ENCODE measurements at regions not wholly inside any gene's neighbourhood (a gene's known extent, or its start where the extent isn't known, plus 50 kb on each side); places are given as distances from the start of the nearest gene placed in this dataset.

DNA sequence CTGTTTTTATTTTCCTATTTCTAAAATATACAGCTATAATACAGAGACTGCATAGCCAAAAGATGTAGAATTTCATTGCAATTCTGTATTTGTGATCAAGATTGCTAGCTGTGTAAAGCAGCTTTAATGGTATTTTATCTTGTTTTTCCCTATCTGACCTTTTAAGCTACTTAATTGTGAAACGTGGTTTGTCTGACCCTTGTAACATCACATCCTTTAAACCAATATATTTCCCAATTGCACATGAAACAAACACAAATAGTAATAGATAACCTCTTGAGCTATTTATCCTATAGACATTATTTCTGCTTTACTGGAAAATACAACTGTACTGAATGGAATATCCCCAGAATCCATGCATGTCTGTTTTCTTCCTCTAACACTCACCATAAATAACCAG, 112.2 kb upstream of the PLPPR4 start:
- no peak overlapping the region for H3K4me3 ChIP-seq
- no peaks in the 10 kb centered on the region for H3K4me1 ChIP-seq
- no peak for TF ChIP-seq NR3C1 (IDR thresholded peaks at IDR 0.05)
- TF ChIP-seq HMGXB4 (CRISPR knock-in tag; IDR thresholded peaks at IDR 0.05; ENCODE audit: borderline replicate concordance) = no peak
- TF ChIP-seq JUNB (IDR thresholded peaks at IDR 0.05) = no peak
- no peak for TF ChIP-seq E2F6 (IDR thresholded peaks at IDR 0.05; ENCODE audit: borderline replicate concordance, low read depth)
- TF ChIP-seq FOSL2 (IDR thresholded peaks at IDR 0.05) = no peak
- TF ChIP-seq FOSL2 (CRISPR knock-in tag; IDR thresholded peaks at IDR 0.05) = no peak
- TF ChIP-seq HEYL (CRISPR knock-in tag; IDR thresholded peaks at IDR 0.05) = no peak
- CTCF ChIA-PET = no interaction called here
- FAIRE-seq (no peak), DNase-seq (ENCODE audit: low read depth in 1 of 2, low spot score in 1 of 2) (no peak), ATAC-seq (no peak)
- no peak overlapping the region for H3K4me2 ChIP-seq
- POLR2A ChIA-PET = no interaction called here
- 0% methylated on average over 1 of the region's 1 CpG for WGBS (ENCODE audit: missing lambda C conversion rate)
- H3K27ac ChIP-seq = no peak overlapping the region
- no peaks in the 10 kb centered on the region for H3K9me3 ChIP-seq

DNA sequence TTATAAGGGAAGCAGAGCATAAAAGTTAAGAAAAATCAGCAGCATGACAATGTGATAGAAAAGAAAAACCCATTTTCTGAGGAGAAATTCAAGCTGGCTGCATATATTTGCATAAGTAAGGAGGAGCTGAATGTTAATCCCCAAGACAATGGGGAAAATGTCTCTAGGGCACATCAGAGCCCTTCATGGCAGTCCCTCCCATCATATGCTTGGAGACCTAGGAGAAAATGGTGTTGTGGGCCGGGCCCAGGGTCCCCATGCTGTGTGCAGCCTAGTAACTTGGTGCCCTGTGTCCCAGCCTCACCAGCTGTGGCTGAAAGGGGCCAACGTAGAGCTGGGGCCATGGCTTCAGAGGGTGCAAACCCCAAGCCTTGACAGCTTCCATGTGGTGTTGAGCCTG, 100.6 kb upstream of the PLPPR4 start:
- Histone ChIP-seq H3K4me3 (no peak overlapping the region), H3K4me1 (no peaks in the 10 kb centered on the region), H3K4me2 (no peak overlapping the region), H3K27ac (no peak overlapping the region), H3K9me3 (no peaks in the 10 kb centered on the region)
- FAIRE-seq (no peak), ATAC-seq (no peak), DNase-seq (ENCODE audit: low read depth in 1 of 2, low spot score in 1 of 2) (no peak)
- TF ChIP-seq ZNF302 (CRISPR knock-in tag; IDR thresholded peaks at IDR 0.05) (no peak), SREBF2 (IDR thresholded peaks at IDR 0.05) (no peak), JUNB (IDR thresholded peaks at IDR 0.05) (no peak), FOXS1 (CRISPR knock-in tag; IDR thresholded peaks at IDR 0.05) (no peak), RCOR1 (IDR thresholded peaks at IDR 0.05; ENCODE audit: low read depth, low read length) (no peak), ZC3H11A (IDR thresholded peaks at IDR 0.05) (no peak), POLR2A (IDR thresholded peaks at IDR 0.05; ENCODE audit: low read length) (no peak), GATA3 (IDR thresholded peaks at IDR 0.05; ENCODE audit: borderline replicate concordance) (no peak), KDM5A (IDR thresholded peaks at IDR 0.05) (no peak), NPAS2 (CRISPR knock-in tag; IDR thresholded peaks at IDR 0.05; ENCODE audit: borderline replicate concordance) (no peak), ESRRA (IDR thresholded peaks at IDR 0.05; ENCODE audit: borderline replicate concordance, low read length) (no peak), E2F6 (IDR thresholded peaks at IDR 0.05; ENCODE audit: borderline replicate concordance, low read depth) (no peak), HDAC2 (IDR thresholded peaks at IDR 0.05) (no peak), PBX3 (IDR thresholded peaks at IDR 0.05) (no peak), HEYL (CRISPR knock-in tag; IDR thresholded peaks at IDR 0.05) (no peak), CHD4 (IDR thresholded peaks at IDR 0.05; ENCODE audit: borderline replicate concordance) (no peak)
- POLR2A ChIA-PET = no interaction called here
- 24% methylated on average over 2 of the region's 2 CpGs for WGBS (ENCODE audit: missing lambda C conversion rate)
- CTCF ChIA-PET = no interaction called here

DNA sequence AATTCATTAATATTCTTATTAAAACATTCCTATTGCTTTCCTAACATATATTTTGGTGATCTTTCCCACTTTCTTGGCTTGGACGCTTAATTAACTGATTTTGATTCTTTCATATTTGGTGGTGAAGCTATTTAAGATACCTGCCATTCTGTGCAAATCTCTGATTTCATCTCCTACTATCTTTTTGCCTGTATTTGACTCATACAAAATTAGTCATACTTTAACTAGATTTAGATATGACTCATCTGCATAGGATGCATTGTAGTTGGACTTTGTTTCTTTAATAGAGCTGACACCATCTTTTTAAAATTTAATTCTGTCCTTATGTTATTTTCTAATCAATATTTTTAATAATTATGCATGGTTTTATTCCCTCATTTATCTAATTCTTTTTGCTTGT, 93.8 kb upstream of the PLPPR4 start:
- no peak overlapping the region for H3K4me3 ChIP-seq
- peak overlapping the region in 1 of 2 experiments; percentile 27; a peak in 2 of 6 replicates for H3K27ac ChIP-seq
- peaks cover 19% of the 10 kb centered on the region for H3K4me1 ChIP-seq
- ATAC-seq (peak; percentile 66 to 78; a peak in 4 of 6 replicates), FAIRE-seq (no peak), DNase-seq (ENCODE audit: low read depth in 1 of 2, low spot score in 1 of 2) (peak; percentile 7 to 29)
- POLR2A ChIA-PET = no interaction called here
- no peaks in the 10 kb centered on the region for H3K9me3 ChIP-seq
- CTCF ChIA-PET = no interaction called here
- peak overlapping the region; percentile 63 for H3K4me2 ChIP-seq
- WGBS (ENCODE audit: missing lambda C conversion rate) = 14% methylated on average over 1 of the region's 1 CpG
- TF ChIP-seq FOSL2 (IDR thresholded peaks at IDR 0.05) (peak; percentile 80), FOSL2 (CRISPR knock-in tag; IDR thresholded peaks at IDR 0.05) (peak; percentile 92), RCOR1 (IDR thresholded peaks at IDR 0.05; ENCODE audit: low read depth, low read length) (no peak), MYC (IDR thresholded peaks at IDR 0.05; ENCODE audit: borderline replicate concordance, low read length) (no peak), JUNB (IDR thresholded peaks at IDR 0.05) (peak; percentile 43)

Measured in A549 (cell line).